Liver (tissue), 3 donors: ENCODE measurements at regions not wholly inside any gene's neighbourhood (a gene's known extent, or its start where the extent isn't known, plus 50 kb on each side); places are given as distances from the start of the nearest gene placed in this dataset.

Experiments
- ATF3 ChIP-seq: IDR thresholded peaks from 2 replicates; pipeline ENCODE4 v1.6.1; 2016; ENCODE audit warnings: antibody characterized with exemption
- CTCF ChIP-seq: fragments of 150-350 bp; IDR thresholded peaks from 2 replicates; pipeline ENCODE4 v1.5.1; 2017; ENCODE audit warnings: improper control_type of control experiment, low read depth, low read length; ENCODE audit not compliant: missing input control
- GABPA ChIP-seq, 2 donors: IDR thresholded peaks in 1 of 2; conservative IDR thresholded peaks in 1 of 2; 2 replicates each; pipeline ENCODE4 v1.6.1; 2016; ENCODE audit warnings: antibody characterized with exemption in 2 of 2, mild to moderate bottlenecking in 1 of 2, moderate library complexity in 1 of 2
- JUND ChIP-seq, 2 donors: IDR thresholded peaks; 2 replicates each; pipeline ENCODE4 v1.6.1; 2016; ENCODE audit warnings: antibody characterized with exemption in 2 of 2
- RAD21 ChIP-seq, 2 donors: IDR thresholded peaks; 2 replicates each; pipeline ENCODE4 v1.6.1; 2016; ENCODE audit warnings: antibody characterized with exemption in 2 of 2, mild to moderate bottlenecking in 2 of 2
- REST ChIP-seq: IDR thresholded peaks from 2 replicates; pipeline ENCODE4 v1.6.1; 2016; ENCODE audit warnings: antibody characterized with exemption, mild to moderate bottlenecking
- SP1 ChIP-seq: IDR thresholded peaks from 2 replicates; pipeline ENCODE4 v1.6.1; 2018; ENCODE audit warnings: antibody characterized with exemption, mild to moderate bottlenecking
- TAF1 ChIP-seq: conservative IDR thresholded peaks from 2 replicates; pipeline ENCODE4 v1.6.1; 2016; ENCODE audit warnings: antibody characterized with exemption, mild to moderate bottlenecking
- donor health status: healthy.
- donor health status: healthy.

GRCh38 chr5:141784529-141784928 lies 93.7 kb downstream of the PCDH1 start:
- TF ChIP-seq TAF1 (no peak), CTCF (no peak), GABPA (IDR thresholded peaks at IDR 0.05 in 1 of 2, conservative IDR thresholded peaks at IDR 0.05 in 1 of 2) (no peak), REST (no peak), ATF3 (no peak), RAD21 (IDR thresholded peaks at IDR 0.05) (no peak), JUND (IDR thresholded peaks at IDR 0.05) (no peak), SP1 (no peak)
